ENCODE measurements at regions not wholly inside any gene's neighbourhood (a gene's known extent, or its start where the extent isn't known, plus 50 kb on each side); places are given as distances from the start of the nearest gene placed in this dataset.

GRCh38 chr4:141395246-141395830 lies 174.6 kb downstream of the ZNF330 start:
- H3K4me2 ChIP-seq (ENCODE audit: low read length) = no peak overlapping the region
- H3K9me2 ChIP-seq (replicated peaks; ENCODE audit: control insufficient read depth, low read length) = no peaks in the 10 kb centered on the region
- H3K9me3 ChIP-seq (ENCODE audit: control insufficient read depth, insufficient read depth, low read length) = no peaks in the 10 kb centered on the region
- no peak for TF ChIP-seq EZH2phosphoT487 (IDR thresholded peaks at IDR 0.05; ENCODE audit: borderline replicate concordance, low read length)
- TF ChIP-seq, protein P1, sequence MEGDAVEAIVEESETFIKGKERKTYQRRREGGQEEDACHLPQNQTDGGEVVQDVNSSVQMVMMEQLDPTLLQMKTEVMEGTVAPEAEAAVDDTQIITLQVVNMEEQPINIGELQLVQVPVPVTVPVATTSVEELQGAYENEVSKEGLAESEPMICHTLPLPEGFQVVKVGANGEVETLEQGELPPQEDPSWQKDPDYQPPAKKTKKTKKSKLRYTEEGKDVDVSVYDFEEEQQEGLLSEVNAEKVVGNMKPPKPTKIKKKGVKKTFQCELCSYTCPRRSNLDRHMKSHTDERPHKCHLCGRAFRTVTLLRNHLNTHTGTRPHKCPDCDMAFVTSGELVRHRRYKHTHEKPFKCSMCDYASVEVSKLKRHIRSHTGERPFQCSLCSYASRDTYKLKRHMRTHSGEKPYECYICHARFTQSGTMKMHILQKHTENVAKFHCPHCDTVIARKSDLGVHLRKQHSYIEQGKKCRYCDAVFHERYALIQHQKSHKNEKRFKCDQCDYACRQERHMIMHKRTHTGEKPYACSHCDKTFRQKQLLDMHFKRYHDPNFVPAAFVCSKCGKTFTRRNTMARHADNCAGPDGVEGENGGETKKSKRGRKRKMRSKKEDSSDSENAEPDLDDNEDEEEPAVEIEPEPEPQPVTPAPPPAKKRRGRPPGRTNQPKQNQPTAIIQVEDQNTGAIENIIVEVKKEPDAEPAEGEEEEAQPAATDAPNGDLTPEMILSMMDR (IDR thresholded peaks at IDR 0.05; ENCODE audit: low read depth, low read length, poor library complexity, severe bottlenecking) = no peak
- no peak overlapping the region for H3K4me3 ChIP-seq (ENCODE audit: low read length)
- H3K79me2 ChIP-seq (ENCODE audit: control insufficient read depth, low read length) = no peaks in the 10 kb centered on the region
- H3K27me3 ChIP-seq (ENCODE audit: control insufficient read depth, low read length) = no peaks in the 10 kb centered on the region
- no peaks in the 10 kb centered on the region for H4K20me1 ChIP-seq (ENCODE audit: control insufficient read depth, insufficient read depth, low read depth, low read length)
- no peaks in the 10 kb centered on the region for H3K4me1 ChIP-seq (ENCODE audit: control insufficient read depth, low read length)
- H3K36me3 ChIP-seq (ENCODE audit: control insufficient read depth, low read length) = no peaks in the 10 kb centered on the region
- H3K27ac ChIP-seq (ENCODE audit: low read depth, low read length) = no peak overlapping the region
- no peaks in the 10 kb centered on the region for H3F3A ChIP-seq (ENCODE audit: control insufficient read depth, insufficient read depth)

- H4K20me1 ChIP-seq (ENCODE audit: control insufficient read depth, insufficient read depth, low read depth, low read length) = no peaks in the 10 kb centered on the region
- no peaks in the 10 kb centered on the region for H3K79me2 ChIP-seq (ENCODE audit: control insufficient read depth, low read length)
- H3K9me3 ChIP-seq (ENCODE audit: control insufficient read depth, insufficient read depth, low read length) = no peaks in the 10 kb centered on the region
- no peak overlapping the region for H3K4me3 ChIP-seq (ENCODE audit: low read length)
- H3K4me1 ChIP-seq (ENCODE audit: control insufficient read depth, low read length) = no peaks in the 10 kb centered on the region
- H3K9me2 ChIP-seq (replicated peaks; ENCODE audit: control insufficient read depth, low read length) = no peaks in the 10 kb centered on the region
- TF ChIP-seq EZH2phosphoT487 (IDR thresholded peaks at IDR 0.05; ENCODE audit: borderline replicate concordance, low read length) = no peak
- TF ChIP-seq, protein P1 (IDR thresholded peaks at IDR 0.05; ENCODE audit: low read depth, low read length, poor library complexity, severe bottlenecking) = no peak
- H3K27me3 ChIP-seq (ENCODE audit: control insufficient read depth, low read length) = no peaks in the 10 kb centered on the region
- no peak overlapping the region for H3K27ac ChIP-seq (ENCODE audit: low read depth, low read length)
- H3K4me2 ChIP-seq (ENCODE audit: low read length) = no peak overlapping the region
- H3K36me3 ChIP-seq (ENCODE audit: control insufficient read depth, low read length) = no peaks in the 10 kb centered on the region
- no peaks in the 10 kb centered on the region for H3F3A ChIP-seq (ENCODE audit: control insufficient read depth, insufficient read depth)
These were observed 175.2 kb downstream of the ZNF330 start for GRCh38 chr4:141395919-141396318.

DNA sequence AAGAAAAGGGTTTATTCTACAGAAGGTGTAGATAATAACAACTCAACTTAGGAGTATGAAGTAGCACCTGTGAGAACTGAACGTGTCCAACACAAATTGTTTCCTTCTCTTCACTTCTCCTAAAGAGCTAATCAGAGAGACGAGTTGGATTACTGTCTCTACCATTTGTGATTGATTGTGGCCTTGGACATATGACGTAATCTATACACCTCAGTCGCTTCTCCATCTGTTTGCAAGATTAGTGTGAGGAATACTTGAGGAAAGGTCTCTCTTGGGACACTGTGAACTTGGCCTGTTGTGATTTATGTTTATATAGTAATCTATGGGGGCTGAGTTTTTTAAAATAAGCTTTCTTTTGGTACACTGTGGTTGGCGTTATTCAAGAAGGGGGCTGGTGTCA lies 182.0 kb downstream of the ZNF330 start:
- Histone ChIP-seq H3K9me3 (ENCODE audit: control insufficient read depth, insufficient read depth, low read length) (no peaks in the 10 kb centered on the region), H3K36me3 (ENCODE audit: control insufficient read depth, low read length) (no peaks in the 10 kb centered on the region), H3K27me3 (ENCODE audit: control insufficient read depth, low read length) (no peaks in the 10 kb centered on the region), H3K27ac (ENCODE audit: low read depth, low read length) (no peak overlapping the region), H3K4me1 (ENCODE audit: control insufficient read depth, low read length) (no peaks in the 10 kb centered on the region), H3K4me3 (ENCODE audit: low read length) (no peak overlapping the region), H3K9me2 (replicated peaks; ENCODE audit: control insufficient read depth, low read length) (no peaks in the 10 kb centered on the region), H3K4me2 (ENCODE audit: low read length) (no peak overlapping the region), H3F3A (ENCODE audit: control insufficient read depth, insufficient read depth) (no peaks in the 10 kb centered on the region), H4K20me1 (ENCODE audit: control insufficient read depth, insufficient read depth, low read depth, low read length) (no peaks in the 10 kb centered on the region), H3K79me2 (ENCODE audit: control insufficient read depth, low read length) (no peaks in the 10 kb centered on the region)
- TF ChIP-seq, protein P1 (IDR thresholded peaks at IDR 0.05; ENCODE audit: low read depth, low read length, poor library complexity, severe bottlenecking) = no peak
- TF ChIP-seq EZH2phosphoT487 (IDR thresholded peaks at IDR 0.05; ENCODE audit: borderline replicate concordance, low read length) = no peak
